Hematopoietic multipotent progenitor cell treated with erythropoietin and hydrocortisone succinate and interleukin-3 and kit ligand, for 8 days (in vitro differentiated cells): ENCODE measurements at regions not wholly inside any gene's neighbourhood (a gene's known extent, or its start where the extent isn't known, plus 50 kb on each side); places are given as distances from the start of the nearest gene placed in this dataset.
"Not testable (repeated sequence)": the region's sequence is repeated elsewhere in the genome, so short reads cannot be mapped to it uniquely, and the experiment has no call there.

ENCODE experiments used
- DNase-seq: peaks from one replicate; pipeline ENCODE4 v3.0.0-alpha.2; 2015

GRCh38 chr3:3407707-3408106 is 228.2 kb upstream of the CRBN start:
- not testable (repeated sequence) for DNase-seq

DNA sequence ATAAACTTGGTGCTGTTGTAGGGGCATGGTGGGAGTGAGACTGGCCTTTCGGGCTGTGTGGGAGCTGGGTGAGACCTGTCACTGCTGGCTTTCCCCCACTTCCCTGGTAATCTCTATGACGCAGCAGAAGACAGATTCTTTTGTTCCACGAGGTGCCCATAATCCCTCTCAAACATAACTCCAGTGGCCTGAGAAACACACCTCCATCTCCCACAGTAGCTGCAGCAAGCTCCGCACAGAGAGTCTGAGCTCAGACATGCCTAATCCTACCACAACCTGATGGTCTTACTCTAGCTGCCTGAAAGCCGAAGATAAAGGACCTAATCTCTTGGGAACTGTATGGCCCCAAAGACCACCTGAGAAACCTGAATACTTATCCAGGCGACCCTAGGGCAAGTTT is 225.6 kb upstream of the CRBN start:
- no peak for DNase-seq

- no peak for DNase-seq
Observed at GRCh38 chr3:3403700-3404099, 224.2 kb upstream of the CRBN start.

DNA sequence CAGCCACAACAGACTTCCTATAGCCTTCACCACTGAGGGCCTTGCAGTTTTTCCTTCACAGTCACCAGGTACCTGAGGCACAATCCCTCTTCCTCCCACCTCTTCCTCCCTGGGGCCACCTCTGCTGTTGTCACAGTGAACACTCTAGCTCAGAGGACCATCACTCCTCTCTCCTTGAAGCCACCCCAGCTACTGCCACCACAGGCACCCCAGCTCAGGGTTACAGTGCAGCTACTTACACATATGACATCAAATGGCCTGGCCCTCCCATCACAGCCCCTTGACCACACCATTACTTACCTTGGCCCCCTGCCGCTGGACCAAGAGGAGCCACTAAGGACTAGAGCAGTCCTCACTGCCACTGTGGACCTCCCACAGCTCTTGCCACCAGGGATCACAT is 213.5 kb upstream of the CRBN start:
- DNase-seq: no peak

GRCh38 chr3:3383461-3383860 is 204.0 kb upstream of the CRBN start:
- no peak for DNase-seq

GRCh38 chr3:3372210-3372777 is 192.8 kb upstream of the CRBN start:
- DNase-seq: no peak

DNA sequence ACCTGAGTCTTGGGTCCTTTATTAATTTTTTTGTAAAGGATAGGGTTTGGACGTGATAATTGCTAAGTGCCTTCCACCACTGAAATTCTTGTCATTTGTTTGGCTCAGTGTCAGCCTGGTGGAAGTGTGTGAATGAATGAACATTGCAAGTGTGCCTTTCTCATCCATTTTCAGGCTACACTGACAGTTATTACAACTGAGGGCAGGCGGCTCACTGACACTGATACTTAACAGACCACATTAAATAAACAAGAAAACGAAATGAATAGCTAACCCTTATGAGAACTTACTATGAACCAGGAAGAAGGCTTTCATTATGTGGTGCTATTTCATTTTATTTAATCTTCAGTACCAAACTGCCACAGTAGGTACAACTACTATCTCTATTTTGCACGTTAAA is 188.8 kb upstream of the CRBN start:
- no peak for DNase-seq

DNA sequence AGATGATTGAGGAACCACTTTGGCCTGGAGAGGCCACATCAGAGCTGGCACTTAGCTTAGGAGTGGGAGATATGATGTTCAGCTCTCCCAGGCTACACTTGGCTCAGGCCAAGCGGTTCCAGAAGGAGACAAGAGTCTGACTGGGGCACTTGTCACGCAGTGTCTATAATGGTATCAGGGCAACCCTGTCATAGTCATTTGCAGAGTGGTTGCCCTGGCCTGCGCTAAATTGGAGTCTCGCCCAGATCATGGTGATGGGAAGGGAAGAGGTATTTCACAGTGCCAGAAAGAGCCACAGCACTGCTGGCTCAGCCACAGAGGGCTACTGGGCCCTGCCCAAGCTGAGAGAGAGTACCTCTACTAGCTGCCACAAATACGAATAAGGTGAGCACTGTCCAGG is 186.9 kb upstream of the CRBN start:
- no peak for DNase-seq

DNA sequence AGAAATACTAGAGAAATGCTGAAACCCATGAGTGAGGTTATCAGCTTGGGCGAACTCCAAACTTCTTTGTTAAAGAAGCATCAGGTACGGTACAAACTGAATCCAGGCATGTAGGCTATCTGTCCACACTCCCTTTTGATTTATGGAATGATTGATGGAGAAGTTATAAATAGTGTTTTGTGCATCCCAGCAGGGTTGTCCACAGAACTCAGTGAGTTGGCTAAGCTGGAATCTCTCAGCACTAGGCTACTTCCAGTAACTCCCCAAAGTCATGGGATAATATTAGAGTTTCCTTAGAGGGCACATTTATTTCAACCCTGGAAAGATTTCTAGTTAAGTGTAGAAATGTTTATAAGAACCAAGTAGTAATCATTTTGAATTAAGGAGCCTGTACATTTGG is 186.2 kb upstream of the CRBN start:
- no peak for DNase-seq

- DNase-seq: no peak
Observed at GRCh38 chr3:3356846-3357245, 177.4 kb upstream of the CRBN start.

GRCh38 chr3:3355442-3355841 is 176.0 kb upstream of the CRBN start:
- DNase-seq: no peak

DNA sequence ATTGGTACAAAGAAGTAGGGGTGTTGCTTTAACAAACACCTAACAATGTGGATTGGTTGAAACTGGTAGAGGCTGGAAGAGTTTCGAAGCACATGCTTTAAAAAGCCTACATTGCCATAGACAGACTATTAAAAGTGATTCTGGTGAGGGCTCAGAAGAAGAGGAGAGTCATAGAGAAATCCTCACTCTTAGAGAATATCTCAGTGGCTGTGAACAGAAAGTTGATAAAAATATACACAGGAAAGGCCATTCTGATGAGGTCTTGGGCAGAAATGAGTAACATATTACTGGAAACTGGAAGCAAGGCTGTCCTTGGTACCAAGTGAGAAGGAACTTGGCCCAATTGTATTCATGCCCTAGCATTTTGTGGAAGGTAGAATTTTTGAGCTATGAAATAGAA is 173.7 kb upstream of the CRBN start:
- DNase-seq: no peak

- DNase-seq: no peak
Observed at GRCh38 chr3:3351226-3351625, 171.7 kb upstream of the CRBN start.

DNA sequence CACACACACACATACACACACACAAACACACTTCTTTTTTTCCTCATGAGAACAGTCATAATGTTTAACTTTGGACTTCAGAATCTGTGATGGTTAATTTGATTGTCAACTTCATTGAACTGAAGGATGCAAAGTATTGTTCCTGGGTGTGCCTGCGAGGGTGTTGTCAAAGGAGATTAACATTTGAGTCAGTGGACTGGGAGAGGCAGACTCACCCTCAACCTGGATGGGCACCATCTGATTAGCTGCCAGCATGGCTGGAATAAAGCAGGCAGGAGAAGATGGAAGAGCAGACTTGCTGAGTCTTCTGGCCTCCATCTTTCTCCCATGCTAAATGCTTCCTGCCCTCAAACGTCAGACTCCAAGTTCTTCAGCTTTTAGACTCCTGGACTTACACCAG is 167.6 kb upstream of the CRBN start:
- DNase-seq: not testable (repeated sequence)

GRCh38 chr3:3346556-3346955 is 167.1 kb upstream of the CRBN start:
- DNase-seq: no peak

GRCh38 chr3:3342141-3342540 is 162.7 kb upstream of the CRBN start:
- DNase-seq: no peak

GRCh38 chr3:3340965-3341895 is 161.7 kb upstream of the CRBN start:
- no peak for DNase-seq

DNA sequence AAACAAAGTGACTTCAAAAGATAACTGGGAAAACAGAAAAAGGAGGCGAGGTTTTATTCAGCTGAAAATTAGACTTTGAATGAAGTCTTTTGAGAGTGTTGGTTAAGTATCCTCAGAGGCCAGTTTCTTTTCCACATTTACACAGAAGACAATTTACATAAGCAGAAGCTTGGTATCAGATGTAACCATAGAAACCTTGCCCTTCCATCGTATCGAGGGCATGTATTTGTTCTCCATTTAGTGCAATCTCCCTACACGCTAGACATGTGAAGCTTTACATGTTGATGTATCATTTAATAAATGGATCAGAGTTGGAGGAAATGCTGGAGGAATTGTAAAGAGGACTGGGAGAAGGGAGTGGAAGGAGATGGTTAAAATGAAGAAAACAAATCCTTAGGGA is 161.0 kb upstream of the CRBN start:
- no peak for DNase-seq

GRCh38 chr3:3335903-3336302 is 156.4 kb upstream of the CRBN start:
- DNase-seq: no peak

DNA sequence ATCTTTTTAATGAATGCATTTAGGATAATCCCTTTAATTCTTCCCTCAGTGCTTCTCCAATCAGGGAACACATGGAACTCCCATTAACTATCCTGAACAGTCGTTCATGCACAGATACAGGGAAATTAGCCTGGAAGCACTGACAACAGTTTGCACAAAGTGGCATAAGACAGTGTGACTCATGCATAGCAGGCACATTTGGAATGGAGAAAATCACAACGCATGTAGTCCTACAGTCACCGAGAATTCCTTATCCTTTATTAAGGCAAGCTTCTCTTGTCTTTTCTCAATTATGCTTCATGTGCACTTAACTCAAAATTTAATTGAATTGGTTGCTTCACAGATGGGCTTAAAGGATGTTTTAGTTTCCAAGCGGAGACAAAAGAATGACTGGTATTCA is 155.0 kb upstream of the CRBN start:
- no peak for DNase-seq

- DNase-seq: no peak
Observed at GRCh38 chr3:3333571-3333970, 154.1 kb upstream of the CRBN start.

DNA sequence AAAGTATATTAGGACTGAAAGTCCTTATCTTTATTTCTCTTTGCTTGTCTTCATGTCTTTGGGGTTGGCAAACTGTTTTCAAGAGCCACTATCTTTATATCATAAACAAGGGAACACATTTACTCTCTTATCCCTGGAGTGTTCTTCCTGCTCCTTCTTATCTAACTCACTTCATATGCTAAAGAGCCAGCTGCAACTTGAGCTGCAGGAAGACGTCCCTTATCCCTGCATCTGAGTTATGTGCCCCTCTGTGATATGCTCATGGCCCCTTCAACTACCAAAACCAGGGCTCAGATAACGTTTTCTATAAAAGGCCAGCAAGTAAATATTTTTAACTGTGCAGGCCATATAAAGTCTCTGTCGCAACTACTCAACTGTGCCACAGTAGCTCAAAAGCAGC is 137.0 kb upstream of the CRBN start:
- peak; percentile 56 for DNase-seq

DNA sequence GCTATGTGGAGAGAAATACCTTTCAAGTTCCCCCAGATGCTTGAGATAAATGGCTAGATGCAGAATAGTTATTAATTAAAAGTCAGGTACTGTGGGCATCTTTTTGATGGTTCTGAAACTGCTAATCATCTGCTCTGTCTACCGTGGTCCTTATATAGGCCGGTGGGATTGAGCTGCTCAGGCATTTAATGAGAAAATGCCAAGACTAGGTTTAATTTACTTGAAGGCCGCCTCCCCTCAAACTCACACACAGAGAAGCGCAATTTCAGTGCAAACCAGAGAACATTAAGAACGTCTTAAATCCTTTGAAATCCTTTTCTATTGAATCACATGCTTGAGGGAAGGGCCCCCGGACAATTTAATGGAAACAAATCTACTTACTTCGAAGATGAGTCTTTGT is 136.4 kb upstream of the CRBN start:
- no peak for DNase-seq

DNA sequence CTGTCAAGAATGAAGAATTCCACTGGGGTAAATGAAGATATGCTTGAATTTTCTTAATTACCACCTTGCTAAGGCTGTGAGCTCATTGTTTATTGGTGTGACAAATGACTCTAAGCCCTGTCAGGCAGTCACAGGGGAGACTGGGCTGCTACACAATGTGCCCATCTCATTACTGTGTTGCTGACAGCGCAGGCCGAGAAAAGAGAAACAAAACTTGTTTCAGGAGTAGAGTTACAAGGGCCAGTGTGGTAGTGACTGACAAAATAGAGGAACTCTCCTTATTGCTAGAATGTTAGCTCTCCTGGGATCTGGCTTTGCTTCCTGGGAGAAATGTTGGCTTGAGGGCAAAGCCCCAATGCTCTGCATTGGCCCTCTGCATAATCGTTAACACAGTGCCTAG is 130.4 kb upstream of the CRBN start:
- DNase-seq: no peak

GRCh38 chr3:3308809-3309208 is 129.3 kb upstream of the CRBN start:
- DNase-seq: no peak
